ENCODE measurements at regions not wholly inside any gene's neighbourhood (a gene's known extent, or its start where the extent isn't known, plus 50 kb on each side); places are given as distances from the start of the nearest gene placed in this dataset.

GRCh38 chr4:180081072-180081471, 2162.1 kb upstream of the TENM3 start:
- no peak overlapping the region for H3K4me3 ChIP-seq (ENCODE audit: low read depth, low read length, poor library complexity, severe bottlenecking)
- no peak for TF ChIP-seq CTCF (conservative IDR thresholded peaks at IDR 0.05; ENCODE audit: low read depth, low read length)
- no peaks in the 10 kb centered on the region for H3K36me3 ChIP-seq (ENCODE audit: insufficient read depth, low read length, poor library complexity, severe bottlenecking)
- no peaks in the 10 kb centered on the region for H3K27me3 ChIP-seq (replicated peaks; ENCODE audit: insufficient read depth, low read depth, low read length, poor library complexity)
- H3K4me1 ChIP-seq (ENCODE audit: insufficient read depth, low read length, poor library complexity, severe bottlenecking), result no peaks in the 10 kb centered on the region
- intact Hi-C loops (cut with micrococcal nuclease; ENCODE audit: unreplicated experiment), result no loop called here
- no TSS peak for BruUV-seq (replicated peaks)
- POLR2A ChIA-PET (ENCODE audit: low non-redundant PET), result no interaction called here
- no peak overlapping the region for H3K27ac ChIP-seq (ENCODE audit: low read depth, low read length, poor library complexity, severe bottlenecking)
- H3K9me3 ChIP-seq (ENCODE audit: low read depth, low read length, poor library complexity, severe bottlenecking), result no peaks in the 10 kb centered on the region
- CTCF ChIA-PET, result no interaction called here
- DNase-seq (ENCODE audit: low spot score), result no peak

GRCh38 chr4:180084561-180084960, 2158.6 kb upstream of the TENM3 start:
- Histone ChIP-seq H3K27me3 (replicated peaks; ENCODE audit: insufficient read depth, low read depth, low read length, poor library complexity) (no peaks in the 10 kb centered on the region), H3K4me3 (ENCODE audit: low read depth, low read length, poor library complexity, severe bottlenecking) (no peak overlapping the region), H3K4me1 (ENCODE audit: insufficient read depth, low read length, poor library complexity, severe bottlenecking) (no peaks in the 10 kb centered on the region), H3K36me3 (ENCODE audit: insufficient read depth, low read length, poor library complexity, severe bottlenecking) (no peaks in the 10 kb centered on the region), H3K9me3 (ENCODE audit: low read depth, low read length, poor library complexity, severe bottlenecking) (no peaks in the 10 kb centered on the region), H3K27ac (ENCODE audit: low read depth, low read length, poor library complexity, severe bottlenecking) (no peak overlapping the region)
- intact Hi-C loops (cut with micrococcal nuclease; ENCODE audit: unreplicated experiment), result no loop called here
- no peak for DNase-seq (ENCODE audit: low spot score)
- POLR2A ChIA-PET (ENCODE audit: low non-redundant PET), result no interaction called here
- no peak for TF ChIP-seq CTCF (conservative IDR thresholded peaks at IDR 0.05; ENCODE audit: low read depth, low read length)
- no peak for TF ChIP-seq EZH2 (IDR thresholded peaks at IDR 0.05; ENCODE audit: borderline replicate concordance, low read depth, low read length, poor library complexity, severe bottlenecking)
- BruUV-seq (replicated peaks), result no TSS peak
- CTCF ChIA-PET, result no interaction called here

- CTCF ChIA-PET, result no interaction called here
- no peak for DNase-seq (ENCODE audit: low spot score)
- no peak for TF ChIP-seq CTCF (conservative IDR thresholded peaks at IDR 0.05; ENCODE audit: low read depth, low read length)
- TF ChIP-seq EZH2 (IDR thresholded peaks at IDR 0.05; ENCODE audit: borderline replicate concordance, low read depth, low read length, poor library complexity, severe bottlenecking), result no peak
- BruUV-seq (replicated peaks), result no TSS peak
- no peak overlapping the region for H3K27ac ChIP-seq (ENCODE audit: low read depth, low read length, poor library complexity, severe bottlenecking)
- POLR2A ChIA-PET (ENCODE audit: low non-redundant PET), result no interaction called here
- H3K4me1 ChIP-seq (ENCODE audit: insufficient read depth, low read length, poor library complexity, severe bottlenecking), result no peaks in the 10 kb centered on the region
- H3K36me3 ChIP-seq (ENCODE audit: insufficient read depth, low read length, poor library complexity, severe bottlenecking), result no peaks in the 10 kb centered on the region
- no peak overlapping the region for H3K4me3 ChIP-seq (ENCODE audit: low read depth, low read length, poor library complexity, severe bottlenecking)
- H3K9me3 ChIP-seq (ENCODE audit: low read depth, low read length, poor library complexity, severe bottlenecking), result no peaks in the 10 kb centered on the region
- H3K27me3 ChIP-seq (replicated peaks; ENCODE audit: insufficient read depth, low read depth, low read length, poor library complexity), result no peaks in the 10 kb centered on the region
- intact Hi-C loops (cut with micrococcal nuclease; ENCODE audit: unreplicated experiment), result no loop called here
Observed at GRCh38 chr4:180086480-180087190, 2156.6 kb upstream of the TENM3 start.
